Medulla oblongata (tissue), 1 donor: ENCODE measurements at regions not wholly inside any gene's neighbourhood (a gene's known extent, or its start where the extent isn't known, plus 50 kb on each side); places are given as distances from the start of the nearest gene placed in this dataset.
"Not testable (repeated sequence)": the region's sequence is repeated elsewhere in the genome, so short reads cannot be mapped to it uniquely, and the experiment has no call there.

Source experiments
- DNase-seq: peaks from one replicate; pipeline ENCODE4 v3.0.0-alpha.2; 2015; ENCODE audit errors: extremely low spot score

DNA sequence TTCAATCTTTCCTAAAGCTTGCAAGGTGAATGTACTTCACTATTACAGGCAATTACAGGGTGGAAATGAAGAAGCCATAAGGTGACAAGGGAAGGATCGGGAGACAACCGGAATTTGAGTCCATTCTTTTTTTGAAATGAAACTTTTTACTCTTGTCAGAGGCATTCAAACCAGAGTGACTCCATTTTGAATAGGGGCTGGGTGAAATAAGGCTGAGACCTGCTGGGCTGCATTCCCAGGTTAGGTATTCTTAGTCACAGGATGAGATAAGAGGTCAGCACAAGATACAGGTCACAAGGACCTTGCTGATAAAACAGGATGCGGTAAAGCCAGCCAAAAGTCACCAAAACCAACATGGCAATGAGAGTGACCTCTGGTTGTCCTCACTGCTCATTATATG, 363.3 kb downstream of the TYW1 start:
- DNase-seq: no peak

DNA sequence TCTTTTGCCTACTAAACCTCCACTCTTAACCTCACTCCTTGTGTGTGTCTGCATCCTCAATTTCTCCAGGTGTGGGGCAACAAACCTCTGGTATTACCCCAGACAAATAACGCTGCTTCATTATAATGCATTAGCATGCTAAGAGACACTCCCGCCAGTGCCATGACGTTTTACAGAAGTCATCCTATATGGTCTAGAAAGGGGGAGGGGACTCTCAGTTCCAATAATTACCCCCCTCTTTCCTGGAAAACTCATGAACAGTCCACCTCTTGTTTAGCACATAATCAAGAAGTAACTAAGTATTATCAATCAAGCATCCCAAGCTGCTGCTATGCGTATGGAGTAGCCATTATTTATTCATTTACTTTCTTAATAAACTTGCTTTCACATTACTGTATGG, 364.5 kb downstream of the TYW1 start:
- DNase-seq: no peak

DNA sequence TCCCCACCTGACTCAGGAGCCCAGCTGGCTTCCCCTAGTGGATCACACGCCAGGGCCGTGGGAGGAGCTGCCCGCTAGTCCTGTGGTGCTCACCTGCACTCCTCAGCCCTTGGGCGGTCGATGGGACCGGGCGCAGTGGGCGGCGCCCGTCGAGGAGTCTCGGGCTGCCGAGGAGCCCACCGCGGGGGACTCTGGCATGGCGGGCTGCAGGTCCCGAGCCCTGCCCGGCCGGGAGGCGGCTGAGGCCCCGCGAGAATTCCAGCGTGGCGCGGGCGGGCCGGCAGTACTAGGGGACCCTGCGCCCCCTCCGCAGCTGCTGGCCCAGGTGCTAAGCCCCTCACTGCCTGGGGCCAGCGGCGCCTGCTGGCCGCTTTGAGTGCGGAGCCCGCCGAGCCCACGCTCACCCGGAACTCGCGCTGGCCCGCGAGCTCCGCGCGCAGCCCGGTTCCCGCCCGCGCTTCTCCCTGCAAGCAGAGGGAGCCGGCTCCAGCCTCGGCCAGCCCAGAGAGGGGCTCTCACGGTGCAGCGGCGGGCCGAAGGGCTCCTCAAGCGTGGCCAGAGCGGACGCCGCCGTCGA, 367.9 kb downstream of the TYW1 start:
- no peak for DNase-seq

DNA sequence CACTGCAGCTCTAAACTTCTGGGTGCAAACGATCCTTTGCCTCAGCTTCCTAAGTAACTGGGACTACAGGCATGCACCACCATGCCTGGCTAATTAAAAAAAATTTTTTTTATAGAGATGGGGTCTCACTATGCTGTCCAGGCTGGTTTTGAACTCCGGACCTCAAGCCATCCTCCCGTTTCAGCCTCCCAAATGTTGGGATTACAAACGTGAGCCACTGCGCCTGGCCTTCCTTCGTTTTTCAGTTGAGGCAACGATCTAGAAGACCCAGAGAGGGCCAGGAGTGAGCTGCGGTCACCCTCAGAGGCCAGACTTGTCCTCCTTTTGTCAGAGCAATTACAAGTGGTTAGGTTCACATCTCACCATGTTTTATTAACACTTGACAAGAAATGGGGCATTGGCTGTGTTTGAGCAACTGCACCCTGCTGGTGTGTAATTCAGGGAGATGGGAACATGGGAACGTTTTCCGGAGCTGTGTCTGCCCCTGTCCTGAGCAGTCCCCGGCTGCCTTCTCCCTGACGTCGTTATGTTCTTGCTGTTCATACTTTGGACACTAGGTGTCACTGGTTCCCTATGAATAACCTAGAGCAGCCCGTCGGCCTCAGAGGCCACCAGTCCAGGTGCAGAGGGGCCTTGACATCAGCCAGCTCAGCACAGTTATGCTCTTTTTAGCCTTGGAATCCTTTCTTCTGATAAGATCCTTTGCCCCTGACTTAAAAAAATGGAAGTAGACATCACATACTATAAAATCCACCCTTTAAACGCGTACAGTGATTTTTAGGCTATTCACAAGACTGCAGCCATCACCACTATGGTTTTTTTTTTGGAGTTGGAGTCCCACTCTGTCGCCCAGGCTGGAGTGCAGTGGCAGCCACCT, 375.0 kb downstream of the TYW1 start:
- DNase-seq: peak; percentile 81

DNA sequence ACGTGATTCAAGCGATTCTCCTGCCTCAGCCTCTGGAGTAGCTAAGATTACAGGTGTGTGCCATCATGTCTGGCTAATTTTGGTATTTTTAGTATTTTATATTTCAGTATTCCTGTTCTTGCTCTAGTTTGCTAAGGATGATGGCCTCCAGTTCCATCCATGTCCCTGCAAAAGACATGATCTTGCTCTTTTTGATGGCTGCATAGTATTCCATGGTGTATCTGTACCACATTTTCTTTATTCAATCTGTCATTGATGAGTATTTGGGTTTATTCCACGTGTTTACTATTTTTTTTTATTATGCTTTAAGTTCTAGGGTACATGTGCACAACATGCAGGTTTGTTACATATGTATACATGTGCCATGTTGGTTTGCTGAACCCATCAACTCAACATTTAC, 376.8 kb downstream of the TYW1 start:
- DNase-seq: not testable (repeated sequence)

DNA sequence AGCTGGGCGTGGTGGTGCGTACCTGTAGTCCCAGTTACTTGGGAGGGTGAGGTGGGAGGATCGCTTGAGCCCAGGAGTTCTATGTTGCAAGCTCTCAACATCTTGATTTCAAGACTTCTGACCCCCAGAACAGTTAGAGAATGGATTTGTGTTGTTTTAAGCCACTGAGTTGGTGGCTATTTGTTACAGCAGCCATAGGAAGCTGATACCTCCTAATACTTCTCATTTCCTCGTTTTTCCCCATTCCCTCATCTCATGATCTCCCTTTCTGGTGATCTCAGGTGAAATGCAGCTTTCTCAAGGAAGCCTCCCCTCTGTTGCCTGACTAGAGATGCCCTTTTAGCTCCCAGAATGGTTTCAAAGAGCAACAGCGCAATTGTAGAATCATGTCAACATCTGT, 378.8 kb downstream of the TYW1 start:
- DNase-seq: no peak

DNA sequence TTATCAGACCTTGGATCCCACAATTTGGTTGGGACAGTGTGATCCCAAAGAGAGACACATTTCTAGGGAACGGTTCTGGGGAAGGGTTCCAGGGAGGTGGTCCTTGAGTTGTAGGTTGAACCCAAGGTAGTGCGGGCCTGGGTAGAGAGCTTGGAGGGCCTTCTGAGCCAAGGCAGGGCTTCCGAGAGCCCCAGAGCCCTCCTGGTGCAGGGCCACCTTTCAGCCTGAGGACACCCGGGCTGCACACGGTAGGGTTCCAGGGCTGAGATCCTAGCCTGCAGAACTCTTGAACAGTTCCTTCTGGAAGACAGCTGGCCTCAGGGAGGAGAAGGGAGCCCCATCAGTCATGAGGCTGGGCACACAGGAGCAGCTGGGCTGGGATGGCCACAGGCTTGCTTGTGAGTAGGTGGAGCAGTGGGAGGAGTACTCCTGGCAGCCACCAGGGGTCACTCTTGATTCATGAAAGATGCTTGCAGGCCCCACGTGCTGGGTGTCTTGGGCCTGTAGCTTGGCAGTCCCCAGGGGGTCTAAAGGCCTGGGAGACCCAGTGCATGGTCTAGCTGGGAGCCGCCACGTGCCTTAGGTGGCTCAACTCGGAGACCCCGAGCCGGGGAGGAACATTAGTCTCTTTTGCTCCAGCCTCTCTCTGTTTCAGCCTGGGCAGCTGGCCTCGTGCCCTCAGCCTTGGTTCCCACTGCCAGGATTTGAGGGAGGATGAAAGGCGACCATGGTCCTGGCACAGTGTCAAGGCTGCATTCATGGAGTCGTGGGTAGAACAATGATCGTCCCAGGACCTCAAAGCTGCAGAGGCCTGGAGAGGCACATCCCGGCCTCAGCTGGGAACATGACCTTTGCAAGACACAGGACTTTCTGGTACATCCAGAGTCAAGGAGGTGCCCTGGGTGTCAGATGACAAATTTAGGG, 381.6 kb downstream of the TYW1 start:
- peak; percentile 85 for DNase-seq

DNA sequence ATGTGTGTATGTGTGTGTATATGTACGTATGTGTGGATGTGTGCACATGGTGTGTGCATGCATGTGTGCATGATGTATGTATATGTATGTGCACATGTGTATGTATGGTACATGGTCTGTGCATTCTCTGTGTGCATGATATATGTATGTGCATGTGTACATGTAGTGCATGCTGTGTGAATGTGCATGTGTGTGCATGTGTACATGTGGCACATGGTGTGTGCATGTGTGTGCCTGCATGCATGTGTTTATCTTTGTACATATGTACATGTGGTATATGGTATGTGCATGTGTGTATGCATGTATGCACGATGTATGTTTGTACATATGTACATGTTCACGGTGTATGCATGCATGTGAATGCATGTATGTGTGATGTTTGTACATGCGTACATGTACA, 383.7 kb downstream of the TYW1 start:
- no peak for DNase-seq

DNA sequence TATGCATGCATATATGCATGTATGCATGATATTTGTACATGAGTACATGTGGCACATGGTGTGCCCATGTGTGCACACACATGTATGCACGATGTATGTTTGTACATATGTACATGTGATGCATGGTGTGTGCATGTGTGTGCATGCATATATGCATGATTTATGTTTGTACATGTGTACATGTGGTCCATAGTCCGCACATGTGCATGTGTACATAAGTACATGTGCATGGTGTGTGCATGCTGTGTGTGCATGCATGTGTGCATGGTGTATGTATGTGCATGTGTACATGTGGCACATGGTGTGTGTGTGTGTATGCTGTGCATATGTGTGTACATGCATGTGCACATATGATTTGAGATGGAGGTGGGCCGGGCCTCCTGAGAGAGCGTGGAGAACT, 384.2 kb downstream of the TYW1 start:
- DNase-seq: no peak

DNA sequence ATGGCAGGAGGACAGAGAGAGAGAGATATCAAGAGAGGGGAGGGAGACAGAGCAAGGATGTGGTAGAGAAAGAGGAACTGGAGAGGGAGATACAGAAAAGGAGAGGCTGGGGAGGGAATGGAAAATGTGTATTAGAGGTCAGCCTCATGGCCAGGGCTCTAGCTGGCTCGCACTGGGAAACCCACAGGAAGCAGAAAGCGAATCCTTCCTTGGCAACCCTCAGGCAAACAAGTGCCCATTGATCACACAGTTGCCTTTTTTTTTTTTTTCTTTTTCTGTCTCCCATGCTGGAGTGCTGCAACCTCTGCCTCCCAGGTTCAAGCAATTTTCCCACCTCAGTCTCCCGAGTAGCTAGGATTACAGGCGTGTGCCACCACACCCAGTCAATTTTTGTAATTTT, 391.2 kb downstream of the TYW1 start:
- DNase-seq: no peak

DNA sequence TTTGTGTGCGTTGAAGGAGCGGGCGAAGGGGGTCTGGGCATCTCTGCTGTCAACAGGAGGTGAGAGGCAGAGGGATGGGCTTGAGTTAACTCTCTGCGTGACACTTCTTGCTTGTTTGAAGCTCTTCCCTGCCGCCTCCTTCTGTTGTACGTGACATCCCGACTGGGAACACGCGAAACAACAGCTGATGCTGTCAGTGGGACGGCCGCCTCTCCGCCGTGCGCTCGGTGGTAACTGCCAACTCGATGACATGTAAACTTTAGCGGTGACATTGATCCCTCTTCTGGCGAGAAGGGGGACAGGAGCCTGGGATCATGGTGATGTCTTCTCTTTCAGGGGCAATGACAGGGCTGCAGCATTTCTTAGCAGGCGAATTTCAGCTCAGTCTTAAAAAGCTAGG, 394.5 kb downstream of the TYW1 start:
- no peak for DNase-seq

DNA sequence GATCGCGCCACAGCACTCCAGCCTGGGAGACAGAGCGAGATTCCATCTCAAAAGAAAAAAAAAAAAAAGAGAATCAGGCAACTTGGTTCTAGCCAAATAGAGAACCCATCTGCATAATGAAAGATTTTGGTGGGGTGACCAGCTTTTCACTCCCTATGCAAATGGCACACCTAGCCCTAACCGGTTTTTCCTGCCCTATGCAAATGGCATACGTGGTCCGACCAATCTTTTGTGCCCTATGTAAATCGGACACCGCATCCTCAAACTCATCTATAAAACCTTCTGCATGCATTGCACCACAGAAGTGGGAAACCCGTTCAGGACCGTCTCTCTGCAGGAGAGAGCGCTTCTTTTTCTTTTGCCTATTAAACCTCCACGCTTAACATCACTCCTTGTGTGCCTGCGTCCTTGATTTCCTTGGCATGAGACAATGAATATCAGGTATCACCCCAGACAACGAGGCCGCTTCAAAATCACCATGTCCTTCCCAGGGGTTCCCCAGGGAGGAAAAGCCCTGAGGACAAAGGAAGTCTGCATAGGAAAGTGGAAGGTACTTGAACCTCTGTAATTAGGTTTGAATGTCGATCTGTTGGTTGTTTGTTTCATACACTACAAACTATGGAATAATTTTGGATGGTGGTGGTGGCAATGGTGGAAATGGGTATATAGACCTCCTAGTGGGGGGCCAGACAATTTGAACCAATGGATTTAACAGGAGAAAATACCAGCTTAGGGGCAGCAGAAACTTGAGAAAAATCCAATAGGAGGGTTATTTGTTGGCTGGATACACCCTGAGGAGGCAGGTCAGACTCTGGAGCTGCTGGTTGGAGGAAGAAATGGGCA, 396.2 kb downstream of the TYW1 start:
- no peak for DNase-seq

DNA sequence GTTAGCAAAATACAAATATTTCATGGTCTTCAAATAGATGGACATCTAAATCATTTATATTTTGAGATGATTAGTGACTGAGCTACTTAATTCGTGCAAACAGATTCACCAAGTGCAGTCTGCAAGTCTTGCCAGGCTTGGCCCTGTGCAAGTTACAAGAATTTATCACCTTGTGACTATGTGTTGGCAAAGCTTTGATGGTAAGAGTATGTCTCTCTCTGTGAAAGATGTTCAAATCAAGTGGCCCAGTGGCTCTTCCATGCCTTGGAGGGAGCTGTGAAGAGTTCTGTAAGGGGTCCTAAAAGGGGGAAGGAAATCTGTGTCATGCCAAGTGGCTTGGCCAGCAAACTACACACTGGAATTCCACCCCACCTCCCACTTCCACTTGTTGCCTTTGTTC, 397.3 kb downstream of the TYW1 start:
- no peak for DNase-seq

DNA sequence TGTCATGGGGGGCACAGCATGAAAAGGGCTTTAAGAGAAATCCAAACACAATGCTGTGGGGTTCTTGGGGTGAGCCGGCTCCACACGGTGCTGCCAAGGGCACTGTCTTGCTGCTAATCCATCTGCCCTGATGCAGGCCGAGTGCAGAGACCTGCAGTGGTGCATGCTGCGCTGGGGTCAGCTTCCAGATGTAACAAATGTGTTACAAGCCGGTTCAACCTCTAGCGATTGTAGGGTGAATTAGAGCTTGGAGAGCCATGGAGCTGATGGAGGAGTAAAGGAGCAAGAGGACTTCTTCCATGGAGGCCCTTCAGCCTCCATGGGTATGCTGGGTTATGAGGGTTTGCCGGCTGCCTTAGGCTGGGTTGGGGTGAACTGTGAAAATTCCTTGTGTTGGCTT, 402.3 kb downstream of the TYW1 start:
- DNase-seq: no peak

DNA sequence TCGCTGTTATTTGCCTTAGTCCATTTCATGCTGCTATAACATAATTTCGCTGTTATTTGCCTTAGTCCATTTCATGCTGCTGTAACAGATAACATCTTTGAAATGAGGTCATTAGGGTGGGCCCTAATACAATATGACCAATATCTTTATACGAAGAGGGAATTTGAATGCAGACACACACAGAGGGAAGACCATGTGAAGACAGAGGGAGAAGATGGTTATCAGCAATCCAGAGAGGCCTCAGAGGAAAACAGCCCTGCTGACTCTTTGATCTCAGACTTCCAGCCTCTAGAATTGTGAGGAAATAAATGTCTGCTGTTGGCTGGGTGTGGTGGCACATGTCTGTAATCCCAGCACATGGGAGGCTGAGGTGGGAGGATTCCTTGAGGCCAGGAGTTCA, 404.9 kb downstream of the TYW1 start:
- no peak for DNase-seq

DNA sequence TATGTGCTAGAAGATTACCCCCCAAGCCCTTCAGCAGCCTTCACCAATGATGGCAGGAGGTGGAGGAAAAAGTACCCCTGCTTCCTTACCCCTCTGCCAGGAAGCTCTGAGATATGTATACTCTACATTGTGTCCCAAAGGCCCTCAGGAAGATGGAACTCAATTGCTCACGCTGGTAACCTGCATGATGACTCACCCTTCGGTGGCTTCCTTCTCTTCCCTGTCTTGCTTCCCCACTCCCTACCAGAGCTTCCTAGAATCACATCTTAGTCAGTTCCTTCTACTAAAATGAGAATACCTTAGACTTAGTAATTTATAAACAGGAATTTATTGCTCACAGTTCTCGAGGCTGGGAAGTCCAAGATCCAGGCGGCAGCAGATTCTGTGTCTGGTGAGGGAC, 405.6 kb downstream of the TYW1 start:
- DNase-seq: no peak

DNA sequence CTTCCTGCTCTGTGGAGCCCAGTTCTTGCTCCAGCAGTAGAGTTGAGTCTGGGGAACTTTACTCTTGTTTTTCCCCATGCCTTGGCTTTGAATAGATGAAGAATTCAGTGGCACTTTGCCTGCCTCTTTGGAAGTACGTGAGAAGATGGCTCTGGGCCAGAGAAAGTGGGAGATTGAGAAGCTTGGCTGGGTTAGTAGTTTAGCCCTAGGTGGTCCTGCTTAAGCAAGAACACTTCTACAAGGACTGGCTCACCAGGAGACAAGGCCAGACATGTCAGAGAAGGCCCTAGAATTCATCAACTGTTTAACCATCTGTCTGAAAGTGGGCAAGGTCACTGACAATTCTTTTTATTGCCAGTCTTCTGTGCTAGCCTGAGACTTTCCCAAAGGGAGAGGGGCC, 410.3 kb downstream of the TYW1 start:
- no peak for DNase-seq

DNA sequence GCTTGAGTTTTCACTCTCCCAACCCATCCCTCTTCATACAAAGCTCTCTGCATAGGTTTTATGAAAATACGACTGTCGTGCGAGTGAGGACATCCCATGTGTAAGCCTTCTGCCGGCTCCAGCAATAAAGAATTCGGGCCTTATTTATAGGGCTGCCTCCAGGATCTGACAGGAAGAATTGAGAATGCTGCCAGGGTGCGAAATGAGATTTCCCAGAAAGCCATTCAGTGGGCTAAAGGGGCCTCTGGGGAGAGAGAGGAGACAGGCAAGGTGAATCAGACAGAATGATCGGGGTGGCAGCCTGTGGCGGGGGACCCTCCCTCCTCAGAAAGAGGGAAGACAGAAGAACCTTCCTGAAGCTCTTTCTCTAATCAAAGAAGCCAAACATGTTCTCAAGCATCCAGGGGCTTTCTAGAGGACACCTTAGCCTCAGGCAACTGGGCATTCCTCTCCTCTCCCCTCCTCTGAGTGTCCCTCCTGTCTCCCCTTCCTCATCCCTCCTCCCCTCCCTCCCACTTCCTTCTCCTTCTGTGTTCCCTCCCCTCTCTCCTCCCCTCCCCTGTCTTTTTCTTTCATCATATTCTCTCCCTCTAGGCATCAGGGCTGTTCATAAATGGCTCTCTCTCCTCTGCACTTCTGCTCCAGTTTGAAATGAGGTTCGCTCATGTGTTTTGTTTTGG, 410.9 kb downstream of the TYW1 start:
- DNase-seq: no peak

DNA sequence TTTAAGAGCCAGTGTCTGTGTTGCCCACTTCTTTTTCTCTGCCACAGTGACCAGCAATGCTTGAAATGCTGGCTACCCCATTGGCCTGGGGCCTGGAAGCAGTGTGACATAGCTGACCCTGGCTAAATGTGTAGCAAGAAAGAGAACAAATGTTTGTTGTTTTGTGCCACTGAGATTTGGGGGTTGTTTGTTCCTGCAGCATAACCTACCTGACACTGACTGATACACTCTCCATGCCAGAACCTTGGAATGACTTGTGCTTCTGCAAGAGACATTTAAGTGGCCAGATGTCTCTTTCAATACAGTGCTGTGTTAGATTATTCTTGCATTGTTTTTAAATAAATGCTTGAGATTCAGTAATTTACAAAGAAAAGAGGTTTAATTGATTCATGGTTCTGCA, 411.5 kb downstream of the TYW1 start:
- no peak for DNase-seq

DNA sequence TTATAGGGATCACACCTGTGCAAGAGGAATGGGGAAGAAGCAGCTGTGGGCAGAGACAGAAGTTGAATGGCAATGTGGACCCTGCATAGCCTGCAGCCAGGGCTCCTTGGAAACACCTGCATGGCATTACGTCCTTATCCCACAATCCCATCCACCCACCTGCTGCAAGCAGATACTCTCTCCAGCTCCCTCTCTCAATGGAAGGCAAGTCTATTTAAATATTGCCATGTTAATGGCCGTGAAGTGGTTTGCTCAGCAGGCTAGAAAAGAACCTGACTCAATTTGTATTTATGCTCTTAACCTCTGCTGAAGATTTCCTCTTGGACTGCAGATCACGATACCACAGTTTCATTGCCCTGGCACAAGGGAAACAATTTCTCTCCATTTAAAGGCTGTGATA, 417.0 kb downstream of the TYW1 start:
- DNase-seq: no peak

DNA sequence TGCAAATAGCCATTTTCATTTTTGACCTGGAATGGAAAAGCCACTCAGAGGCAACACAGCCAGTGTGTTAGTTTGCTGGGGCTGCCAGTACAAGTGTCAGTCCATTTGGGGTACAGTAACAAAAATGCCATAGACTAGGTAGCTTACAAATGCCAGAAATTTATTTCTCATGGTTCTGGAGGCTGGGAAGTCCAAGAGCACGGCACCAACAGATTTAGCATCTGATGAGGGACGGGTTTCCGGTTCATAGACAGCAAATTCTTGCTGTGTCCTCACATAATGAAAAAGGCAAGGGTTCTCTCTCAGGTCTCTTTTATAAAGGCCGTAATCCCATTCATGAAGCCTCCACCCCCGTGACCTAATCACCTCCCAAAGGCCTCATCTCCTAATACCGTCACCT, 418.2 kb downstream of the TYW1 start:
- DNase-seq: no peak
